ENCODE measurements at regions not wholly inside any gene's neighbourhood (a gene's known extent, or its start where the extent isn't known, plus 50 kb on each side); places are given as distances from the start of the nearest gene placed in this dataset.

DNA sequence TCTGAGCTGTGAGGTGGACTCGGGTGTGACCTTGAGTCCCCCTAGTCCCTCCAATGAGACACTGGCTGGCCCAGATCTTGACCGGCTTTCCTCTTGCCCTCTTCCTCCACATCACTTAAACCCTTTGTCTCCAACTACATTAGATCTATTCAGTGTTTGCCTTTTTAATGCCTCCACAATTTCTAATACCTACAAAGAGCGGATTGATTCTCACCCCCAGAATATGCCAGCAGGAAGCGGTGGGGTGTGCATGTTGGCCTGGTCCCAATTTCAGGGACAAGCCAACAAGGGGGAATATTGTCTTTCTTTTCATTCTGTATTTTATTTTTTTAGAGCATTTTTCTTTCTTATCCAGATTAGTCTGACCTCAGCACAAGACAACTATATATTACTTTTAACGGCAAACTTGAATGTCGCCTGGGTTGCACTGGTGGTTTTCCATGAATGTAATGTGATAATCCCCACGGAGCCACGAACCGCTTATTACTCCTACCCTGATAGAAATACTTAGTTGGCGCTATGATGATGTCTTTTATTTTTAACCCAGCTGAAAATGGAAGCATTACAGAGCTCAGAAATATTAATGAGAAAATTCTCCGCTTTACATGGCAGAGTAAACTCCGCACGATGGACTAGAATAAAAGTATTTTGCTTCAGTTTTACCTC, 68.5 kb upstream of the MYO10 start:
- no peak overlapping the region for H3K27ac ChIP-seq (ENCODE audit: insufficient read depth, low read length, poor library complexity, severe bottlenecking)
- no peaks in the 10 kb centered on the region for H3K4me1 ChIP-seq (ENCODE audit: control insufficient read depth, insufficient read depth, low read length, poor library complexity, severe bottlenecking)
- no peaks in the 10 kb centered on the region for H3K27me3 ChIP-seq (ENCODE audit: control insufficient read depth, insufficient read depth, low read length)
- no peak for DNase-seq
- no peaks in the 10 kb centered on the region for H3K9me3 ChIP-seq (ENCODE audit: control insufficient read depth in 2 of 2, low read length in 2 of 2)
- H3K27me3 Mint-ChIP-seq, result no peaks in the 10 kb centered on the region
- H3K36me3 Mint-ChIP-seq, result no peaks in the 10 kb centered on the region
- no peak overlapping the region for H3K4me3 ChIP-seq (ENCODE audit: low read depth, low read length)
- no peak overlapping the region for H3K27ac Mint-ChIP-seq
- H3K4me1 Mint-ChIP-seq, result no peaks in the 10 kb centered on the region
- no peak for ATAC-seq (ENCODE audit: low read depth in 2 of 2)
- H3K9me3 Mint-ChIP-seq, result peaks cover 0 to 5% (median 0%) of the 10 kb centered on the region in 7 donors
- H3K4me3 Mint-ChIP-seq, result no peak overlapping the region
- H3K36me3 ChIP-seq (ENCODE audit: control insufficient read depth, insufficient read depth, low read length), result no peaks in the 10 kb centered on the region

DNA sequence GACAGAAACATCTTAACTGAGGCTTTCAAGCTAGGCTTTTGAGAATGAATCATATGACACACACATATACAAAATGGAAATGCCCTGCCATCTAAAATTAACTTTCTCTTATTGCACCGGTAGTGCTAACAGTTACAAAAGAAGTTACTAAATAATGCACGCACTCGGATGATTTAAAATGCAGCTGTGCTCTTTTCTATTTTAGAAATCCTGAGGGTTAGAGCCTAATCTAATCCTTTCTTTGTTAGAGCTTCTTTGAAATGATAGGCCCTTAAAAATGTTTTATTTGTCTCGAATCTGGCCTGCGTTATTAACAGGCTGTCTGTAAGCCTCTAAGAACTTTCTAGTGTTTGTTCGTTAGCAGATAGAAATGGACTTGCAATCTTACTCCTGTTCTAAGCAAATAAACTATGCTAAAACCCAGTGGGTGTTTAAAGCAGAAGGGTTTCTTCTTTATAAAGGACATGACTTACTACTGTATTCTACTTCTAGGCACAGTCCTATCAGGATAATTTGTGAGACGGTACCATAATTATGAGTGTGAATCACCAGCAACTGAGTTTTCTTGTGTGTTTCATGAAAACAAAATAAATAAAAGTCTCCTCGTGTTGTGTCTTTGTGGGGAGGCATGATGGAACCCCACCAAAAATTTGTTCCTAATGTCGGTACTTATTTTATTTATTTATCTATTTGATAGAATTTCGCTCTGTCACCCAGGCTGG, 69.2 kb upstream of the MYO10 start:
- Mint-ChIP-seq H3K4me1 (no peaks in the 10 kb centered on the region), H3K36me3 (no peaks in the 10 kb centered on the region), H3K9me3 (peaks cover 0 to 5% (median 0%) of the 10 kb centered on the region in 7 donors), H3K27me3 (no peaks in the 10 kb centered on the region), H3K4me3 (no peak overlapping the region), H3K27ac (no peak overlapping the region)
- H3K27ac ChIP-seq (ENCODE audit: insufficient read depth, low read length, poor library complexity, severe bottlenecking), result no peak overlapping the region
- no peaks in the 10 kb centered on the region for H3K27me3 ChIP-seq (ENCODE audit: control insufficient read depth, insufficient read depth, low read length)
- H3K4me1 ChIP-seq (ENCODE audit: control insufficient read depth, insufficient read depth, low read length, poor library complexity, severe bottlenecking), result no peaks in the 10 kb centered on the region
- ATAC-seq (ENCODE audit: low read depth in 2 of 2) (no peak), DNase-seq (no peak)
- H3K36me3 ChIP-seq (ENCODE audit: control insufficient read depth, insufficient read depth, low read length), result no peaks in the 10 kb centered on the region
- no peaks in the 10 kb centered on the region for H3K9me3 ChIP-seq (ENCODE audit: control insufficient read depth in 2 of 2, low read length in 2 of 2)
- H3K4me3 ChIP-seq (ENCODE audit: low read depth, low read length), result no peak overlapping the region

DNA sequence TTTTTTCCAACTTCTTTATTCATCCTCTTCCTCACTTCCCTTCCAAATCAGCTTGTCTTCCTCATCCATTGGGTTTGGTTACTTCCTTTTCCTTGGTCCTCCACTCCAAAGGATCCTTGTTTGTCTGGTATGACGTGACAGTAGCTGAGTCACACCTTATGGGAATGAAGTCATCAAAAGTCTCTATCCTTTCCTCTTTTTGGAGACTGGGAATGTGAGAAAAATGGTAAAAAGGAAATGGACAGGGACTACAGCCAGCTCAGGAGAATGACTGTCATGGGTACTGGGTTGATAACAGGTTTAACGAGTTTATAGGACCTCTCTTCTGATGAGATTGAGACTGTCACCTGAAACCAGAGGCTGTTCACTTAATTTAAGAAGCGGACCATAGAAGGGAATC, 76.2 kb upstream of the MYO10 start:
- no peaks in the 10 kb centered on the region for H3K36me3 Mint-ChIP-seq
- Histone ChIP-seq H3K27ac (ENCODE audit: insufficient read depth, low read length, poor library complexity, severe bottlenecking) (no peak overlapping the region), H3K4me1 (ENCODE audit: control insufficient read depth, insufficient read depth, low read length, poor library complexity, severe bottlenecking) (no peaks in the 10 kb centered on the region), H3K9me3 (ENCODE audit: control insufficient read depth in 2 of 2, low read length in 2 of 2) (no peaks in the 10 kb centered on the region), H3K4me3 (ENCODE audit: low read depth, low read length) (no peak overlapping the region), H3K36me3 (ENCODE audit: control insufficient read depth, insufficient read depth, low read length) (no peaks in the 10 kb centered on the region), H3K27me3 (ENCODE audit: control insufficient read depth, insufficient read depth, low read length) (no peaks in the 10 kb centered on the region)
- DNase-seq, result no peak
- H3K27ac Mint-ChIP-seq, result no peak overlapping the region
- ATAC-seq (ENCODE audit: low read depth in 2 of 2), result no peak
- H3K27me3 Mint-ChIP-seq, result no peaks in the 10 kb centered on the region
- H3K4me3 Mint-ChIP-seq, result no peak overlapping the region
- H3K4me1 Mint-ChIP-seq, result no peaks in the 10 kb centered on the region
- peaks cover 0 to 5% (median 0%) of the 10 kb centered on the region in 7 donors for H3K9me3 Mint-ChIP-seq

DNA sequence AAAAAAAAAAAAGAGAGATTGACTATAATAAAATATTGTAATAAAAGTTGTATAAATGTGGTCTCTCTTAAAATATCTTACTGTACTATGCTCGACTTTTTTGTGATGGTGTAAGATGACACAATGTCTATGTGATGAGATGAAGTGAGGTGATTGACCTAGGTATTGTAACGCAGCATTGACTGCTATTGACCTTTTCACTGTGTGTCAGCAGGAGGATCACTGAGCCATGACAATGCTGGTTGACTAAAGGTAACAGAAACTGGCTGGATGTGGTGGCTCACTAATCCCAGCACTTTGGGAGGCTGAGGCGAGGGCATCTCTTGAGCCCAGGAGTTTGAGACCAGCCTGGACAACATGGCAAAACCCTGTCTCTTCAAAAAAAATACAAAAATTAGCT, 78.6 kb upstream of the MYO10 start:
- ATAC-seq (ENCODE audit: low read depth in 2 of 2) (no peak), DNase-seq (no peak)
- Mint-ChIP-seq H3K4me1 (no peaks in the 10 kb centered on the region), H3K27ac (no peak overlapping the region), H3K4me3 (no peak overlapping the region), H3K27me3 (no peaks in the 10 kb centered on the region), H3K9me3 (peaks cover 0 to 5% (median 0%) of the 10 kb centered on the region in 7 donors), H3K36me3 (no peaks in the 10 kb centered on the region)
- no peaks in the 10 kb centered on the region for H3K27me3 ChIP-seq (ENCODE audit: control insufficient read depth, insufficient read depth, low read length)
- H3K4me1 ChIP-seq (ENCODE audit: control insufficient read depth, insufficient read depth, low read length, poor library complexity, severe bottlenecking), result no peaks in the 10 kb centered on the region
- no peaks in the 10 kb centered on the region for H3K9me3 ChIP-seq (ENCODE audit: control insufficient read depth in 2 of 2, low read length in 2 of 2)
- no peak overlapping the region for H3K27ac ChIP-seq (ENCODE audit: insufficient read depth, low read length, poor library complexity, severe bottlenecking)
- H3K4me3 ChIP-seq (ENCODE audit: low read depth, low read length), result no peak overlapping the region
- H3K36me3 ChIP-seq (ENCODE audit: control insufficient read depth, insufficient read depth, low read length), result no peaks in the 10 kb centered on the region

DNA sequence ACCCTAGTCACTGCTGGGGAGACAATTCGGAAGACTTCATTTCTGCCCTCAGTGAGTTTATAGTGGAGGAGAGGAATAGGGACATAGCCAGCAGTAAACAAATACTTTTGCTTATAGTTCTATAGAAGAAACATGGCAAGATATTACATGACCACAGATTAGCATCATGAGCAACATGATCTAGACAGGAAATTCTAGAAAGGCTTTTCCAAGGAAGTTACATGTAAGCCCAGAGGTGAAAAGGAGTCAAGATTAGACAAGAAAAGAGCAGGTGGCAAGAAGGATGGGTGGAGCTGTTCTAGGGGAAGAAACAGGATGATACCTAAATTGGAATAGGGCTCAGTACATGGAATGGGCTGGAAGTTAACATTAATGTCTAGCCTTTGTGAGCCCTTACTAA, 82.8 kb upstream of the MYO10 start:
- no peaks in the 10 kb centered on the region for H3K4me1 Mint-ChIP-seq
- H3K36me3 Mint-ChIP-seq, result no peaks in the 10 kb centered on the region
- no peak overlapping the region for H3K27ac Mint-ChIP-seq
- Histone ChIP-seq H3K4me3 (ENCODE audit: low read depth, low read length) (no peak overlapping the region), H3K27ac (ENCODE audit: insufficient read depth, low read length, poor library complexity, severe bottlenecking) (no peak overlapping the region), H3K4me1 (ENCODE audit: control insufficient read depth, insufficient read depth, low read length, poor library complexity, severe bottlenecking) (no peaks in the 10 kb centered on the region), H3K36me3 (ENCODE audit: control insufficient read depth, insufficient read depth, low read length) (no peaks in the 10 kb centered on the region), H3K9me3 (ENCODE audit: control insufficient read depth in 2 of 2, low read length in 2 of 2) (no peaks in the 10 kb centered on the region), H3K27me3 (ENCODE audit: control insufficient read depth, insufficient read depth, low read length) (no peaks in the 10 kb centered on the region)
- no peak for ATAC-seq (ENCODE audit: low read depth in 2 of 2)
- no peak for DNase-seq
- H3K4me3 Mint-ChIP-seq, result no peak overlapping the region
- H3K27me3 Mint-ChIP-seq, result no peaks in the 10 kb centered on the region
- peaks cover 0 to 5% (median 0%) of the 10 kb centered on the region in 7 donors for H3K9me3 Mint-ChIP-seq

DNA sequence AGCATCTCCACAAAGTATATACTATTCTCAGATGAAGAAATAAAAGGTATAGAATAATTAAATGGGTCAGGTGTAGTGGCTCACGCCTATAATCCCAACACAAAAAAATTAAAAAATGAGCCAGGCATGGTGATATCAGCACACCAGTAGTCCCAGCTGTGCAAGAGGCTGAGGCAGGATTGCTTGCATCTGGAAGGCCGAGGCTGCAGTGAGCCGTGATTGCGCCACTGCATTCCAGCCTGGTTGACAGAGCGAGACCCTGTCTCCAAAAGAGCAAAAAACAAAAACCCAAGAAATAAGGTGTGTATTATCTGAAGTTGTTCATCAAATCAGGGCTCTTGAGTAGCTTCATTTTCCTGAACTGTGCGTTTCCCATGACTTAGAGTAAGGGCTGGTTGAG, 83.2 kb upstream of the MYO10 start:
- ATAC-seq (ENCODE audit: low read depth in 2 of 2) (no peak), DNase-seq (no peak)
- no peaks in the 10 kb centered on the region for H3K36me3 ChIP-seq (ENCODE audit: control insufficient read depth, insufficient read depth, low read length)
- H3K9me3 Mint-ChIP-seq, result peaks cover 0 to 5% (median 0%) of the 10 kb centered on the region in 7 donors
- no peaks in the 10 kb centered on the region for H3K27me3 ChIP-seq (ENCODE audit: control insufficient read depth, insufficient read depth, low read length)
- no peaks in the 10 kb centered on the region for H3K9me3 ChIP-seq (ENCODE audit: control insufficient read depth in 2 of 2, low read length in 2 of 2)
- H3K4me3 Mint-ChIP-seq, result no peak overlapping the region
- H3K4me1 ChIP-seq (ENCODE audit: control insufficient read depth, insufficient read depth, low read length, poor library complexity, severe bottlenecking), result no peaks in the 10 kb centered on the region
- H3K4me3 ChIP-seq (ENCODE audit: low read depth, low read length), result no peak overlapping the region
- H3K36me3 Mint-ChIP-seq, result no peaks in the 10 kb centered on the region
- H3K27ac Mint-ChIP-seq, result no peak overlapping the region
- H3K27ac ChIP-seq (ENCODE audit: insufficient read depth, low read length, poor library complexity, severe bottlenecking), result no peak overlapping the region
- no peaks in the 10 kb centered on the region for H3K27me3 Mint-ChIP-seq
- H3K4me1 Mint-ChIP-seq, result no peaks in the 10 kb centered on the region

DNA sequence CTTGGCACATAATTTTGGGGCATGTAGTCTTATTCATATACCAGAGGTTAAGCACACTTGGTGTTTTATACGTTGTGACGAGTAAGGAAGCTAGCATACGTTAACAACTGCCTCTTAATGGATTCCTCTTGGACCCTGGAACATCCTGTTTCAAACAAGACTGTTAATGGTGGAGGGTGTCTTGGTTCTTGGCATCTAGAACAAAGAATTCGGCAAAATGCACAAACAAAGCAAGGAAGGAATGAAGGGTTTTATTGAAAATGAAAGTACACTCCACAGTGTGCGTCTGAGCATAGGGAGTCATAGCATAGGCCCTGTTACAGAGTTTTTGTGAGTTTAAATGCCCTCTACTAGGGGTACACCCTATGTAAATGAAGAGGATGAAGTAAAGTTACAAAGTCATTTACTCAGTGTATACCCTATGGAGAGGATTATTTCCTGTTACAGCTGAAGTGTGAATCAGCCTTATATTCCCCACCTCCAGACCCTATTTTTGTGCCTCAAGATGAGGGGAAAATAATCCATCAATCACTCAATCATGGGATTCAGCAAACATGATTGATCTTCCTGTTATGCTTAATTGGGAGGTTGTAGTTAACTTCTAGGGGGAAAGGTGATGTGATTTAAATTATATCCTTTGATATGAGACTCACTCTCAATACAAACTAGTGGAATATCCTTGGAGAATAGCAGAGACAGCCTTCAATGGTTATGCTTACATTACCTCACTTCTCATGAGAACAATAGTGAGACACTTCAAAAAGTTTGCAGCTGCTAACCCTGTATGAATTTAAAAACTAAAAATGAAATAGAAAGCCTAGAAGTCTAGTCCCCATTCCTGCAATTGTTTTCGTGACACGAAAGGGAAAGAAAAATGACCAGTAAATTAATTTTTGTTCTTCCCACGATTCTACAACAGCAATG, 84.9 kb upstream of the MYO10 start:
- H3K27ac ChIP-seq (ENCODE audit: insufficient read depth, low read length, poor library complexity, severe bottlenecking), result no peak overlapping the region
- no peaks in the 10 kb centered on the region for H3K36me3 Mint-ChIP-seq
- no peak overlapping the region for H3K4me3 ChIP-seq (ENCODE audit: low read depth, low read length)
- H3K4me1 Mint-ChIP-seq, result no peaks in the 10 kb centered on the region
- no peaks in the 10 kb centered on the region for H3K27me3 ChIP-seq (ENCODE audit: control insufficient read depth, insufficient read depth, low read length)
- no peaks in the 10 kb centered on the region for H3K4me1 ChIP-seq (ENCODE audit: control insufficient read depth, insufficient read depth, low read length, poor library complexity, severe bottlenecking)
- peaks cover 0 to 5% (median 0%) of the 10 kb centered on the region in 7 donors for H3K9me3 Mint-ChIP-seq
- no peak overlapping the region for H3K4me3 Mint-ChIP-seq
- no peak for DNase-seq
- H3K27me3 Mint-ChIP-seq, result no peaks in the 10 kb centered on the region
- ATAC-seq (ENCODE audit: low read depth in 2 of 2), result no peak
- no peaks in the 10 kb centered on the region for H3K9me3 ChIP-seq (ENCODE audit: control insufficient read depth in 2 of 2, low read length in 2 of 2)
- no peaks in the 10 kb centered on the region for H3K36me3 ChIP-seq (ENCODE audit: control insufficient read depth, insufficient read depth, low read length)
- H3K27ac Mint-ChIP-seq, result no peak overlapping the region
